IMR-90 (cell line): ENCODE measurements at regions not wholly inside any gene's neighbourhood (a gene's known extent, or its start where the extent isn't known, plus 50 kb on each side); places are given as distances from the start of the nearest gene placed in this dataset.

Experiments
- ATAC-seq: fragments of 200-7000 bp; cut with Tn5 transposase; 2 replicates; pipeline ENCODE4 v1.9.1; 2020; ENCODE audit warnings: low read depth, mild to moderate bottlenecking, moderate library complexity
- BruUV-seq: library from RNA; stranded (reverse); fragments of 400-500 nt; replicated peaks from 2 replicates; lab custom pipeline; 2021; lab: Mats Ljungman, UMichigan
- CTCF ChIA-PET: fragments of 300-600 bp; formaldehyde crosslinking; extraction: SDS; loops from one replicate; lab custom pipeline; 2021; ENCODE audit warnings: antibody characterized with exemption; lab: Yijun Ruan, JAX
- POLR2A ChIA-PET: fragments of 300-600 bp; sonication (Branson Sonifier 250); formaldehyde crosslinking; loops from one replicate; lab custom pipeline; 2022; ENCODE audit warnings: antibody characterized with exemption; ENCODE audit not compliant: unreplicated experiment; lab: Charles Lee
- DNase-seq: peaks from one replicate; pipeline ENCODE4 v3.0.0; 2013
- H2AFZ ChIP-seq: replicated peaks from 2 replicates; pipeline ENCODE3; 2013; ENCODE audit warnings: low read length, mild to moderate bottlenecking; ENCODE audit not compliant: poor library complexity
- H2AK5ac ChIP-seq: 2 replicates; pipeline ENCODE4 v1.6.1; 2013; ENCODE audit warnings: low read depth, low read length, inconsistent platforms
- H2AK9ac ChIP-seq: replicated peaks from 2 replicates; pipeline ENCODE3; 2013; ENCODE audit warnings: mild to moderate bottlenecking, low read depth, low read length, moderate library complexity; ENCODE audit not compliant: poor library complexity
- H2BK120ac ChIP-seq: 2 replicates; pipeline ENCODE4 v1.6.1; 2013; ENCODE audit warnings: low read depth, low read length, inconsistent platforms
- H2BK15ac ChIP-seq: 3 replicates; pipeline ENCODE4 v1.6.1; 2013; ENCODE audit warnings: low read depth, low read length, inconsistent platforms
- H2BK20ac ChIP-seq: 2 replicates; pipeline ENCODE4 v1.6.1; 2013; ENCODE audit warnings: low read depth, mild to moderate bottlenecking, inconsistent platforms, low read length, moderate library complexity
- H2BK5ac ChIP-seq: 2 replicates; pipeline ENCODE4 v1.6.1; 2013; ENCODE audit warnings: mild to moderate bottlenecking, low read depth, low read length, inconsistent platforms; ENCODE audit not compliant: poor library complexity, severe bottlenecking
- H3K14ac ChIP-seq: replicated peaks from 2 replicates; pipeline ENCODE4 v1.6.1; 2013; ENCODE audit warnings: low read depth, low read length, inconsistent platforms
- H3K18ac ChIP-seq: 2 replicates; pipeline ENCODE4 v1.6.1; 2013; ENCODE audit warnings: low read depth, low read length, control low read depth
- H3K23ac ChIP-seq: 2 replicates; pipeline ENCODE4 v1.6.1; 2013; ENCODE audit warnings: low read depth, low read length, inconsistent platforms
- H3K27ac ChIP-seq: 2 replicates; pipeline ENCODE4 v1.5.1; 2013; ENCODE audit warnings: mild to moderate bottlenecking, control low read depth, low read length; ENCODE audit not compliant: insufficient read depth
- H3K27me3 ChIP-seq: 2 replicates; pipeline ENCODE4 v1.6.1; 2013; ENCODE audit warnings: low read length; ENCODE audit not compliant: control insufficient read depth, insufficient read depth
- H3K36me3 ChIP-seq: 2 replicates; pipeline ENCODE4 v1.6.1; 2013; ENCODE audit warnings: low read length, mixed read lengths; ENCODE audit not compliant: control insufficient read depth, insufficient read depth
- H3K4ac ChIP-seq: 2 replicates; pipeline ENCODE4 v1.6.1; 2013; ENCODE audit warnings: low read depth, low read length, inconsistent platforms
- H3K4me1 ChIP-seq: 2 replicates; pipeline ENCODE4 v1.6.1; 2013; ENCODE audit warnings: low read length, mixed read lengths; ENCODE audit not compliant: control insufficient read depth, insufficient read depth
- H3K4me2 ChIP-seq: 2 replicates; pipeline ENCODE4 v1.6.1; 2013; ENCODE audit warnings: low read depth, mild to moderate bottlenecking, control low read depth, low read length, moderate library complexity
- H3K4me3 ChIP-seq: 2 replicates; pipeline ENCODE4 v1.5.1; 2013; ENCODE audit warnings: low read depth, mild to moderate bottlenecking, control low read depth, low read length, moderate library complexity; ENCODE audit not compliant: insufficient read depth
- H3K56ac ChIP-seq: 2 replicates; pipeline ENCODE4 v1.6.1; 2013; ENCODE audit warnings: low read length, inconsistent platforms; ENCODE audit not compliant: insufficient read depth; ENCODE audit errors: extremely low read depth
- H3K79me1 ChIP-seq, 2 experiments: 2 replicates each; pipeline ENCODE4 v1.6.1; 2013; ENCODE audit warnings: low read length in 2 of 2, inconsistent platforms in 1 of 2, low read depth in 1 of 2
- H3K9ac ChIP-seq: 2 replicates; pipeline ENCODE4 v1.6.1; 2013; ENCODE audit warnings: low read depth, low read length, control low read depth
- H3K9me1 ChIP-seq: 2 replicates; pipeline ENCODE4 v1.6.1; 2013; ENCODE audit warnings: low read length, inconsistent platforms; ENCODE audit not compliant: insufficient read depth
- H3K9me3 ChIP-seq: 2 replicates; pipeline ENCODE4 v1.6.1; 2013; ENCODE audit warnings: low read length; ENCODE audit not compliant: control insufficient read depth, insufficient read depth
- H4K20me1 ChIP-seq: 2 replicates; pipeline ENCODE4 v1.6.1; 2013; ENCODE audit warnings: low read length, inconsistent platforms; ENCODE audit not compliant: insufficient read depth
- H4K5ac ChIP-seq: 2 replicates; pipeline ENCODE4 v1.6.1; 2013; ENCODE audit warnings: mild to moderate bottlenecking, low read depth, low read length, control low read depth
- H4K8ac ChIP-seq, 2 experiments: 2 replicates each; pipeline ENCODE4 v1.6.1; 2013; ENCODE audit warnings: low read depth in 2 of 2, low read length in 2 of 2, control low read depth in 1 of 2, inconsistent platforms in 1 of 2
- H4K91ac ChIP-seq: 2 replicates; pipeline ENCODE4 v1.6.1; 2013; ENCODE audit warnings: low read depth, low read length, inconsistent platforms; ENCODE audit not compliant: insufficient read depth
- CHD1 ChIP-seq: IDR thresholded peaks from 2 replicates; pipeline ENCODE4 v1.6.1; 2012; ENCODE audit warnings: low read depth, low read length, improper control_type of control experiment
- MAFK ChIP-seq: IDR thresholded peaks from 2 replicates; pipeline ENCODE4 v1.6.1; 2012; ENCODE audit warnings: low read depth, low read length, improper control_type of control experiment
- MAZ ChIP-seq: IDR thresholded peaks from 2 replicates; pipeline ENCODE4 v1.6.1; 2012; ENCODE audit warnings: low read depth, mild to moderate bottlenecking, low read length, improper control_type of control experiment, moderate library complexity, borderline replicate concordance
- MXI1 ChIP-seq: IDR thresholded peaks from 2 replicates; pipeline ENCODE4 v1.6.1; 2012; ENCODE audit warnings: low read depth, mild to moderate bottlenecking, low read length, moderate library complexity, borderline replicate concordance
- NFE2L2 ChIP-seq: fragments of 150-350 bp; IDR thresholded peaks from 2 replicates; pipeline ENCODE4 v1.6.1; 2016; ENCODE audit warnings: low read depth, mild to moderate bottlenecking, low read length
- POLR2A ChIP-seq: IDR thresholded peaks from 2 replicates; pipeline ENCODE4 v1.6.1; 2012; ENCODE audit warnings: mild to moderate bottlenecking, low read depth, low read length
- RAD21 ChIP-seq: IDR thresholded peaks from 2 replicates; pipeline ENCODE4 v1.6.1; 2012; ENCODE audit warnings: low read length, improper control_type of control experiment
- RFX5 ChIP-seq: IDR thresholded peaks from 2 replicates; pipeline ENCODE4 v1.8.0; 2012; ENCODE audit warnings: low read depth, mild to moderate bottlenecking, low read length, moderate library complexity
- SMC3 ChIP-seq: fragments of 150-350 bp; IDR thresholded peaks from 2 replicates; pipeline ENCODE4 v1.6.1; 2016; ENCODE audit warnings: low read depth, mild to moderate bottlenecking, antibody characterized with exemption, low read length, moderate library complexity
- USF2 ChIP-seq: fragments of 150-350 bp; IDR thresholded peaks from 2 replicates; pipeline ENCODE4 v1.6.1; 2017; ENCODE audit warnings: mild to moderate bottlenecking, antibody characterized with exemption, low read length, low read depth
- WGBS, 2 experiments: methylation state at CpG; one replicate each; pipeline versions ENCODE4 v1.1.5 to v1.1.7; 2013; ENCODE audit warnings: missing lambda C conversion rate in 2 of 2; ENCODE audit not compliant: insufficient read length in 1 of 2; ENCODE audit errors: extremely low coverage in 2 of 2; 5-methylcytosine and 5-hydroxymethylcytosine counted together
- dilution Hi-C: fragments of 300-500 bp; cut with HindIII; formaldehyde crosslinking; loops from one replicate; pipeline ENCODE4 v1.14.3; 2018; ENCODE audit warnings: low sequenced_read_pairs; ENCODE audit not compliant: unreplicated experiment
- in situ Hi-C: fragments of 300-500 bp; cut with MboI; formaldehyde crosslinking; loops from 3 replicates; pipeline ENCODE4 v1.14.3; 2019; ENCODE audit warnings: low sequenced_read_pairs, inconsistent platforms, mixed read lengths
- intact Hi-C: fragments of 100-400 bp; cut with micrococcal nuclease; formaldehyde crosslinking; loops from 2 replicates; pipeline ENCODE4 v1.10.0; 2022
- TF ChIP-seq, protein P1 (sequence below): conservative IDR thresholded peaks from 2 replicates; pipeline ENCODE4 v1.5.1; 2012; ENCODE audit warnings: mild to moderate bottlenecking, low read depth, low read length, improper control_type of control experiment

DNA sequence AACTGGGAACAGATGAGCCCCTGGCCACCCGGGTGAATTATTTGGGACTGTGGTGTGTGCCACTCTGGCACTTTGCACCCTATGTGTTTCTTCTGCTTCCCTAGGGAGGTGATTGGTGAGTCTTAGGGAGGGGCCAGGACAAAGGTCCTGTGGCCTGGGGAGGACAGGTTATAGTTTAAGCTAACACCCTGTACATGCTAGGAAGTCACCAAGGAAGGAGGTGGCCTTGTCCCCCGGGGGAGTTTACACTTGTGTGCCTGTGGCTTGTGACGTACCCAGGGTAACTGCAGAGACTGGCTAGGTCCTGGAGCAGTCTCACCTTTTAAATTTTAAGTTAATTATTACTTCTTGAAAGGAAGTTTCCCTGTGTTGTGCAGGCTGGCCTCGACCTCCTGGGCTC lies 196.2 kb downstream of the BAMBI start:
- Histone ChIP-seq H3K23ac (no peak overlapping the region), H4K20me1 (no peaks in the 10 kb centered on the region), H3K27ac (no peak overlapping the region), H3K9me3 (no peaks in the 10 kb centered on the region), H4K91ac (no peak overlapping the region), H2AFZ (no peak overlapping the region), H3K9ac (no peak overlapping the region), H3K27me3 (no peaks in the 10 kb centered on the region; the same call in 1 of the 2 replicates), H2BK20ac (no peak overlapping the region), H3K36me3 (no peaks in the 10 kb centered on the region), H3K4me2 (no peak overlapping the region), H4K5ac (no peak overlapping the region), H3K4me1 (no peaks in the 10 kb centered on the region), H3K18ac (no peak overlapping the region), H2BK120ac (no peak overlapping the region), H3K56ac (no peak overlapping the region), H2BK5ac (no peak overlapping the region), H2BK15ac (no peak overlapping the region), H2AK5ac (no peak overlapping the region), H3K14ac (no peak overlapping the region), H2AK9ac (no peak overlapping the region), H3K4ac (no peak overlapping the region), H4K8ac (no peak overlapping the region), H3K4me3 (no peak overlapping the region), H3K79me1 (no peaks in the 10 kb centered on the region), H3K9me1 (no peaks in the 10 kb centered on the region)
- ChIA-PET CTCF (no interaction called here), POLR2A (no interaction called here)
- dilution Hi-C loops (no loop called here), intact Hi-C loops (no loop called here), in situ Hi-C loops (no loop called here)
- ATAC-seq (no peak), DNase-seq (no peak)
- 100% methylated on average over 1 of the region's 4 CpGs; no CpG with 5 or more reads in 1 of the 2 experiments for WGBS, 2 experiments
- no TSS peak for BruUV-seq
- TF ChIP-seq CHD1 (no peak), USF2 (no peak), POLR2A (no peak), SMC3 (no peak), MAZ (no peak), RFX5 (no peak), RAD21 (no peak), MAFK (no peak), NFE2L2 (no peak), MXI1 (no peak)
- TF ChIP-seq, protein P1, sequence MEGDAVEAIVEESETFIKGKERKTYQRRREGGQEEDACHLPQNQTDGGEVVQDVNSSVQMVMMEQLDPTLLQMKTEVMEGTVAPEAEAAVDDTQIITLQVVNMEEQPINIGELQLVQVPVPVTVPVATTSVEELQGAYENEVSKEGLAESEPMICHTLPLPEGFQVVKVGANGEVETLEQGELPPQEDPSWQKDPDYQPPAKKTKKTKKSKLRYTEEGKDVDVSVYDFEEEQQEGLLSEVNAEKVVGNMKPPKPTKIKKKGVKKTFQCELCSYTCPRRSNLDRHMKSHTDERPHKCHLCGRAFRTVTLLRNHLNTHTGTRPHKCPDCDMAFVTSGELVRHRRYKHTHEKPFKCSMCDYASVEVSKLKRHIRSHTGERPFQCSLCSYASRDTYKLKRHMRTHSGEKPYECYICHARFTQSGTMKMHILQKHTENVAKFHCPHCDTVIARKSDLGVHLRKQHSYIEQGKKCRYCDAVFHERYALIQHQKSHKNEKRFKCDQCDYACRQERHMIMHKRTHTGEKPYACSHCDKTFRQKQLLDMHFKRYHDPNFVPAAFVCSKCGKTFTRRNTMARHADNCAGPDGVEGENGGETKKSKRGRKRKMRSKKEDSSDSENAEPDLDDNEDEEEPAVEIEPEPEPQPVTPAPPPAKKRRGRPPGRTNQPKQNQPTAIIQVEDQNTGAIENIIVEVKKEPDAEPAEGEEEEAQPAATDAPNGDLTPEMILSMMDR, result no peak
